A673 (cell line): ENCODE measurements at regions not wholly inside any gene's neighbourhood (a gene's known extent, or its start where the extent isn't known, plus 50 kb on each side); places are given as distances from the start of the nearest gene placed in this dataset.

Experiments used
- BruUV-seq: library from RNA; stranded (reverse); fragments of 400-500 nt; replicated peaks from 2 replicates; lab custom pipeline; 2021; lab: Mats Ljungman, UMichigan
- CTCF ChIA-PET: fragments of 300-600 bp; sonication (Branson Sonifier 250); formaldehyde crosslinking; loops from one replicate; lab custom pipeline; 2022; ENCODE audit warnings: antibody characterized with exemption; lab: Charles Lee
- POLR2A ChIA-PET: fragments of 300-600 bp; sonication (Branson Sonifier 250); formaldehyde crosslinking; loops from one replicate; lab custom pipeline; 2022; ENCODE audit warnings: antibody characterized with exemption; ENCODE audit not compliant: low non-redundant PET; lab: Charles Lee
- DNase-seq: peaks from one replicate; pipeline ENCODE4 v3.0.0-alpha.2; 2015; ENCODE audit warnings: low spot score
- H3K27ac ChIP-seq: fragments of 200-600 bp; sonication (generic); 2 replicates; pipeline ENCODE4 v1.5.1; 2016; ENCODE audit warnings: mixed run types, low read depth, mild to moderate bottlenecking, mixed read lengths, antibody characterized with exemption, low read length; ENCODE audit not compliant: poor library complexity, severe bottlenecking
- H3K27me3 ChIP-seq: fragments of 200-600 bp; sonication (generic); replicated peaks from 2 replicates; pipeline ENCODE4 v1.6.1; 2017; ENCODE audit warnings: mixed run types, low read depth, mild to moderate bottlenecking, mixed read lengths, antibody characterized with exemption, low read length; ENCODE audit not compliant: insufficient read depth, poor library complexity
- H3K36me3 ChIP-seq: fragments of 200-600 bp; sonication (generic); 2 replicates; pipeline ENCODE4 v1.6.1; 2016; ENCODE audit warnings: mixed run types, mild to moderate bottlenecking, mixed read lengths, antibody characterized with exemption, low read length; ENCODE audit not compliant: insufficient read depth, poor library complexity, severe bottlenecking
- H3K4me1 ChIP-seq: fragments of 200-600 bp; sonication (generic); 2 replicates; pipeline ENCODE4 v1.6.1; 2017; ENCODE audit warnings: mixed run types, mild to moderate bottlenecking, mixed read lengths, antibody characterized with exemption, low read length; ENCODE audit not compliant: insufficient read depth, poor library complexity, severe bottlenecking
- H3K4me3 ChIP-seq: fragments of 200-600 bp; sonication (generic); 2 replicates; pipeline ENCODE4 v1.5.1; 2016; ENCODE audit warnings: low read depth, mixed run types, mild to moderate bottlenecking, mixed read lengths, low read length; ENCODE audit not compliant: poor library complexity, severe bottlenecking
- H3K9me3 ChIP-seq: fragments of 200-600 bp; sonication (generic); 2 replicates; pipeline ENCODE4 v1.6.1; 2016; ENCODE audit warnings: mixed run types, low read depth, mild to moderate bottlenecking, mixed read lengths, antibody characterized with exemption, low read length; ENCODE audit not compliant: poor library complexity, severe bottlenecking
- EZH2 ChIP-seq: fragments of 200-600 bp; sonication (generic); IDR thresholded peaks from 2 replicates; pipeline ENCODE4 v1.6.1; 2017; ENCODE audit warnings: borderline replicate concordance, low read depth, mild to moderate bottlenecking, mixed read lengths, antibody characterized with exemption, low read length; ENCODE audit not compliant: poor library complexity, severe bottlenecking
- intact Hi-C: fragments of 100-400 bp; cut with micrococcal nuclease; formaldehyde crosslinking; loops from one replicate; pipeline ENCODE4 v1.10.0; 2022; ENCODE audit not compliant: unreplicated experiment
- TF ChIP-seq, protein P1 (sequence below): fragments of 300-800, 200-600 bp; sonication (generic); conservative IDR thresholded peaks from 2 replicates; pipeline ENCODE4 v1.5.1; 2017; ENCODE audit warnings: low read depth, mild to moderate bottlenecking, antibody characterized with exemption, low read length, moderate library complexity, mixed read lengths

- H3K9me3 ChIP-seq: peaks cover 12% of the 10 kb centered on the region
- no TSS peak for BruUV-seq
- H3K36me3 ChIP-seq: no peaks in the 10 kb centered on the region
- H3K27ac ChIP-seq: no peak overlapping the region
- H3K27me3 ChIP-seq: no peaks in the 10 kb centered on the region
- H3K4me1 ChIP-seq: no peaks in the 10 kb centered on the region
- no peak overlapping the region for H3K4me3 ChIP-seq
- intact Hi-C loops: no loop called here
- ChIA-PET CTCF (no interaction called here), POLR2A (no interaction called here)
- TF ChIP-seq, protein P1, sequence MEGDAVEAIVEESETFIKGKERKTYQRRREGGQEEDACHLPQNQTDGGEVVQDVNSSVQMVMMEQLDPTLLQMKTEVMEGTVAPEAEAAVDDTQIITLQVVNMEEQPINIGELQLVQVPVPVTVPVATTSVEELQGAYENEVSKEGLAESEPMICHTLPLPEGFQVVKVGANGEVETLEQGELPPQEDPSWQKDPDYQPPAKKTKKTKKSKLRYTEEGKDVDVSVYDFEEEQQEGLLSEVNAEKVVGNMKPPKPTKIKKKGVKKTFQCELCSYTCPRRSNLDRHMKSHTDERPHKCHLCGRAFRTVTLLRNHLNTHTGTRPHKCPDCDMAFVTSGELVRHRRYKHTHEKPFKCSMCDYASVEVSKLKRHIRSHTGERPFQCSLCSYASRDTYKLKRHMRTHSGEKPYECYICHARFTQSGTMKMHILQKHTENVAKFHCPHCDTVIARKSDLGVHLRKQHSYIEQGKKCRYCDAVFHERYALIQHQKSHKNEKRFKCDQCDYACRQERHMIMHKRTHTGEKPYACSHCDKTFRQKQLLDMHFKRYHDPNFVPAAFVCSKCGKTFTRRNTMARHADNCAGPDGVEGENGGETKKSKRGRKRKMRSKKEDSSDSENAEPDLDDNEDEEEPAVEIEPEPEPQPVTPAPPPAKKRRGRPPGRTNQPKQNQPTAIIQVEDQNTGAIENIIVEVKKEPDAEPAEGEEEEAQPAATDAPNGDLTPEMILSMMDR: no peak
- no peak for DNase-seq
These were observed 78.0 kb upstream of the ZNF479 start for GRCh38 chr7:57210212-57210611.

DNA sequence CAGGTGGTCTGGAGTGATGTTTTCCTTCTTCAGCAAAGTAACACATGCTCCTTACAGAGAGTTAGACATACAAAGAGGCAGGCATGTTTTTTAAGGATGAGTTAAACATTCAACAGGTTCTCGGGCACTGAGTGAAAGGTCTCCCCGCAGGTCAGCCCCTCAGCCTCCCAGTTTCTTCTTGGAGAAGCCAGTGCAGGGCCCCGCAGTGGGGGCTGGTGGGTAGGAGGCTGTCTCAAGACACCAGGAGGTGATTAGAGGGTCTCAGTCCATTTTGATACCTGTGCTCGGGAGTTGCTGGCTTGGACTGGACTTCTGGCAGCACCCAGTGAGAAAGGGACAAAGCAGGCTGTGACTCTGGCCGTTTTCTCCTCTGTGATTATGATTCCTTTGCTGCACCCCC is 78.6 kb upstream of the ZNF479 start:
- no peaks in the 10 kb centered on the region for H3K4me1 ChIP-seq
- H3K4me3 ChIP-seq: no peak overlapping the region
- intact Hi-C loops: no loop called here
- peaks cover 12% of the 10 kb centered on the region for H3K9me3 ChIP-seq
- no peak overlapping the region for H3K27ac ChIP-seq
- H3K27me3 ChIP-seq: no peaks in the 10 kb centered on the region
- DNase-seq: no peak
- ChIA-PET CTCF (no interaction called here), POLR2A (no interaction called here)
- no peaks in the 10 kb centered on the region for H3K36me3 ChIP-seq
- no TSS peak for BruUV-seq
- TF ChIP-seq, protein P1: no peak
- no peak for TF ChIP-seq EZH2

- ChIA-PET POLR2A (no interaction called here), CTCF (no interaction called here)
- no peaks in the 10 kb centered on the region for H3K36me3 ChIP-seq
- H3K9me3 ChIP-seq: peaks cover 12% of the 10 kb centered on the region
- H3K27ac ChIP-seq: no peak overlapping the region
- intact Hi-C loops: no loop called here
- H3K27me3 ChIP-seq: no peaks in the 10 kb centered on the region
- TF ChIP-seq EZH2: no peak
- TF ChIP-seq, protein P1: no peak
- BruUV-seq: no TSS peak
- H3K4me3 ChIP-seq: no peak overlapping the region
- no peak for DNase-seq
- no peaks in the 10 kb centered on the region for H3K4me1 ChIP-seq
These were observed 79.3 kb upstream of the ZNF479 start for GRCh38 chr7:57211428-57212100.
